ENCODE measurements at regions not wholly inside any gene's neighbourhood (a gene's known extent, or its start where the extent isn't known, plus 50 kb on each side); places are given as distances from the start of the nearest gene placed in this dataset.

GRCh38 chr11:21640491-21640890, 552.4 kb upstream of the ANO5 start:
- H3K27me3 ChIP-seq (ENCODE audit: control insufficient read depth in 3 of 3, insufficient read depth in 3 of 3, low read length in 2 of 3), result no peaks in the 10 kb centered on the region
- ATAC-seq (ENCODE audit: insufficient read depth, low FRiP score), result no peak
- DNase-seq, result no peak

GRCh38 chr11:21641869-21642268, 551.0 kb upstream of the ANO5 start:
- no peaks in the 10 kb centered on the region for H3K36me3 ChIP-seq (ENCODE audit: control insufficient read depth in 4 of 4, insufficient read depth in 4 of 4, low read length in 4 of 4)
- TF ChIP-seq CTCF (IDR thresholded peaks at IDR 0.05; ENCODE audit: control extremely low read depth, extremely low read depth), result no peak
- ATAC-seq (ENCODE audit: insufficient read depth, low FRiP score) (no peak), DNase-seq (no peak)
- no peak overlapping the region for H3K27ac ChIP-seq (ENCODE audit: low read depth in 1 of 2, low read length in 1 of 2)
- H3K9me3 ChIP-seq (ENCODE audit: control insufficient read depth in 4 of 4, insufficient read depth in 3 of 4, low read length in 3 of 4), result peaks cover 0 to 3% (median 0%) of the 10 kb centered on the region in 4 donors
- no peak overlapping the region for H3K9ac ChIP-seq (ENCODE audit: insufficient read depth in 1 of 2, low read length in 2 of 2)
- no peak overlapping the region for H3K4me3 ChIP-seq
- no peaks in the 10 kb centered on the region for H3K4me1 ChIP-seq (ENCODE audit: control insufficient read depth in 5 of 5, insufficient read depth in 5 of 5, low read length in 5 of 5)
- H3K27me3 ChIP-seq (ENCODE audit: control insufficient read depth in 3 of 3, insufficient read depth in 3 of 3, low read length in 2 of 3), result no peaks in the 10 kb centered on the region
- 95 to 96% methylated on average over 3 of the region's 3 CpGs for WGBS, 2 donors

More at GRCh38 chr11:21640491-21640890, 552.4 kb upstream of the ANO5 start:
- Histone ChIP-seq H3K9ac (ENCODE audit: insufficient read depth in 1 of 2, low read length in 2 of 2) (no peak overlapping the region), H3K4me1 (ENCODE audit: control insufficient read depth in 5 of 5, insufficient read depth in 5 of 5, low read length in 5 of 5) (no peaks in the 10 kb centered on the region), H3K4me3 (no peak overlapping the region), H3K27ac (ENCODE audit: low read depth in 1 of 2, low read length in 1 of 2) (no peak overlapping the region), H3K36me3 (ENCODE audit: control insufficient read depth in 4 of 4, insufficient read depth in 4 of 4, low read length in 4 of 4) (no peaks in the 10 kb centered on the region), H3K9me3 (ENCODE audit: control insufficient read depth in 4 of 4, insufficient read depth in 3 of 4, low read length in 3 of 4) (peaks cover 0 to 3% (median 0%) of the 10 kb centered on the region in 4 donors)
- TF ChIP-seq CTCF (IDR thresholded peaks at IDR 0.05; ENCODE audit: control extremely low read depth, extremely low read depth), result no peak
- WGBS, 2 donors, result 64 to 68% methylated on average over 1 of the region's 1 CpG

GRCh38 chr11:21646351-21646750, 546.5 kb upstream of the ANO5 start:
- H3K36me3 ChIP-seq (ENCODE audit: control insufficient read depth in 4 of 4, insufficient read depth in 4 of 4, low read length in 4 of 4), result no peaks in the 10 kb centered on the region
- ATAC-seq (ENCODE audit: insufficient read depth, low FRiP score) (no peak), DNase-seq (no peak)
- H3K4me1 ChIP-seq (ENCODE audit: control insufficient read depth in 5 of 5, insufficient read depth in 5 of 5, low read length in 5 of 5), result no peaks in the 10 kb centered on the region
- no peak overlapping the region for H3K27ac ChIP-seq (ENCODE audit: low read depth in 1 of 2, low read length in 1 of 2)
- H3K9ac ChIP-seq (ENCODE audit: insufficient read depth in 1 of 2, low read length in 2 of 2), result no peak overlapping the region
- no peaks in the 10 kb centered on the region for H3K27me3 ChIP-seq (ENCODE audit: control insufficient read depth in 3 of 3, insufficient read depth in 3 of 3, low read length in 2 of 3)
- WGBS, 2 donors, result 77% methylated on average over 1 of the region's 1 CpG
- no peaks in the 10 kb centered on the region for H3K9me3 ChIP-seq (ENCODE audit: control insufficient read depth in 4 of 4, insufficient read depth in 3 of 4, low read length in 3 of 4)
- TF ChIP-seq CTCF (IDR thresholded peaks at IDR 0.05; ENCODE audit: control extremely low read depth, extremely low read depth), result no peak
- H3K4me3 ChIP-seq, result no peak overlapping the region

- H3K36me3 ChIP-seq (ENCODE audit: control insufficient read depth in 4 of 4, insufficient read depth in 4 of 4, low read length in 4 of 4), result no peaks in the 10 kb centered on the region
- H3K9ac ChIP-seq (ENCODE audit: insufficient read depth in 1 of 2, low read length in 2 of 2), result no peak overlapping the region
- DNase-seq (no peak), ATAC-seq (ENCODE audit: insufficient read depth, low FRiP score) (no peak)
- WGBS, 2 donors, result 60 to 67% methylated on average over 1 of the region's 1 CpG
- H3K9me3 ChIP-seq (ENCODE audit: control insufficient read depth in 4 of 4, insufficient read depth in 3 of 4, low read length in 3 of 4), result no peaks in the 10 kb centered on the region
- no peak for TF ChIP-seq CTCF (IDR thresholded peaks at IDR 0.05; ENCODE audit: control extremely low read depth, extremely low read depth)
- no peaks in the 10 kb centered on the region for H3K27me3 ChIP-seq (ENCODE audit: control insufficient read depth in 3 of 3, insufficient read depth in 3 of 3, low read length in 2 of 3)
- H3K27ac ChIP-seq (ENCODE audit: low read depth in 1 of 2, low read length in 1 of 2), result no peak overlapping the region
- H3K4me3 ChIP-seq, result no peak overlapping the region
- no peaks in the 10 kb centered on the region for H3K4me1 ChIP-seq (ENCODE audit: control insufficient read depth in 5 of 5, insufficient read depth in 5 of 5, low read length in 5 of 5)
Observed at GRCh38 chr11:21650961-21651360, 541.9 kb upstream of the ANO5 start.
